ENCODE measurements at regions not wholly inside any gene's neighbourhood (a gene's known extent, or its start where the extent isn't known, plus 50 kb on each side); places are given as distances from the start of the nearest gene placed in this dataset.
A peak's percentile ranks its signal among the peaks of the same experiment; 100 is the strongest.

GRCh38 chr1:182229921-182230491 is 161.6 kb downstream of the GLUL start:
- Histone ChIP-seq H3K4me1 (ENCODE audit: control insufficient read depth, extremely low read depth, insufficient read depth, low read length) (no peaks in the 10 kb centered on the region), H3K4me3 (replicated peaks in 1 of 4; ENCODE audit: control extremely low read depth in 1 of 4, insufficient read depth in 1 of 4, low read depth in 3 of 4, low read length in 4 of 4) (no peak overlapping the region), H3K9ac (ENCODE audit: insufficient read depth, low read length) (no peak overlapping the region), H3K79me2 (ENCODE audit: control insufficient read depth, insufficient read depth, low read length) (no peaks in the 10 kb centered on the region), H3K27ac (ENCODE audit: insufficient read depth, low read length) (no peak overlapping the region), H2AFZ (ENCODE audit: low read length) (no peak overlapping the region), H3K9me3 (ENCODE audit: control insufficient read depth, insufficient read depth, low read depth, low read length) (no peaks in the 10 kb centered on the region), H3K36me3 (ENCODE audit: control insufficient read depth, insufficient read depth, low read length) (no peaks in the 10 kb centered on the region), H4K20me1 (ENCODE audit: control insufficient read depth, extremely low read depth, insufficient read depth, low read length) (no peaks in the 10 kb centered on the region), H3K4me2 (ENCODE audit: extremely low read depth, insufficient read depth, low read length) (no peak overlapping the region), H3K27me3 (ENCODE audit: control insufficient read depth, insufficient read depth, low read length) (no peaks in the 10 kb centered on the region)
- DNase-seq (ENCODE audit: low read depth in 2 of 2), result peak in 1 of 2 donors; percentile 5
- TF ChIP-seq, protein P1, sequence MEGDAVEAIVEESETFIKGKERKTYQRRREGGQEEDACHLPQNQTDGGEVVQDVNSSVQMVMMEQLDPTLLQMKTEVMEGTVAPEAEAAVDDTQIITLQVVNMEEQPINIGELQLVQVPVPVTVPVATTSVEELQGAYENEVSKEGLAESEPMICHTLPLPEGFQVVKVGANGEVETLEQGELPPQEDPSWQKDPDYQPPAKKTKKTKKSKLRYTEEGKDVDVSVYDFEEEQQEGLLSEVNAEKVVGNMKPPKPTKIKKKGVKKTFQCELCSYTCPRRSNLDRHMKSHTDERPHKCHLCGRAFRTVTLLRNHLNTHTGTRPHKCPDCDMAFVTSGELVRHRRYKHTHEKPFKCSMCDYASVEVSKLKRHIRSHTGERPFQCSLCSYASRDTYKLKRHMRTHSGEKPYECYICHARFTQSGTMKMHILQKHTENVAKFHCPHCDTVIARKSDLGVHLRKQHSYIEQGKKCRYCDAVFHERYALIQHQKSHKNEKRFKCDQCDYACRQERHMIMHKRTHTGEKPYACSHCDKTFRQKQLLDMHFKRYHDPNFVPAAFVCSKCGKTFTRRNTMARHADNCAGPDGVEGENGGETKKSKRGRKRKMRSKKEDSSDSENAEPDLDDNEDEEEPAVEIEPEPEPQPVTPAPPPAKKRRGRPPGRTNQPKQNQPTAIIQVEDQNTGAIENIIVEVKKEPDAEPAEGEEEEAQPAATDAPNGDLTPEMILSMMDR (conservative IDR thresholded peaks at IDR 0.05 in 1 of 2, IDR thresholded peaks at IDR 0.05 in 1 of 2; ENCODE audit: low read depth in 1 of 2, low read length in 2 of 2), result no peak
- TF ChIP-seq EZH2 (IDR thresholded peaks at IDR 0.05; ENCODE audit: low read length, missing control alignments), result no peak

DNA sequence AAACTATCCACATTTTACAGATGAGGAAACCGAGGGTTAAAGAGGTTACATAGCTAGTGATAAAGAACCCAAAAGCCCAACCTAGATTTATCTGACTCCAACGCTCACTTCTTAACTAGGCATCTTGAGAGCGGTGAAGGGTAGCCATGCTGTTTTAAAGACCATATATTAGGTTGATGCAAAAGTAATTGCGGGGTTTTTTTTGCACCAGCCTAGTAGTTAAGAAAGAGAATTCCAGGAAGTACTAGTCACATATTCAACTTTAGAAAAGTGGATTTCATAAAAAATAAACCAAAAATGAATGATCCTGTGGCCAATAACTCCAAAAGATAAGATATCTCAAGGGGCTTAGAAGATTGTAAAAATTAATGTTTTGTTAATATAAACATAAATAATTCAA is 162.1 kb downstream of the GLUL start:
- Histone ChIP-seq H3K79me2 (ENCODE audit: control insufficient read depth, insufficient read depth, low read length) (no peaks in the 10 kb centered on the region), H3K9ac (ENCODE audit: insufficient read depth, low read length) (no peak overlapping the region), H3K4me1 (ENCODE audit: control insufficient read depth, extremely low read depth, insufficient read depth, low read length) (no peaks in the 10 kb centered on the region), H2AFZ (ENCODE audit: low read length) (no peak overlapping the region), H3K36me3 (ENCODE audit: control insufficient read depth, insufficient read depth, low read length) (no peaks in the 10 kb centered on the region), H3K4me3 (replicated peaks in 1 of 4; ENCODE audit: control extremely low read depth in 1 of 4, insufficient read depth in 1 of 4, low read depth in 3 of 4, low read length in 4 of 4) (no peak overlapping the region), H3K9me3 (ENCODE audit: control insufficient read depth, insufficient read depth, low read depth, low read length) (no peaks in the 10 kb centered on the region), H3K27ac (ENCODE audit: insufficient read depth, low read length) (no peak overlapping the region), H3K27me3 (ENCODE audit: control insufficient read depth, insufficient read depth, low read length) (no peaks in the 10 kb centered on the region), H4K20me1 (ENCODE audit: control insufficient read depth, extremely low read depth, insufficient read depth, low read length) (no peaks in the 10 kb centered on the region), H3K4me2 (ENCODE audit: extremely low read depth, insufficient read depth, low read length) (no peak overlapping the region)
- TF ChIP-seq, protein P1 (conservative IDR thresholded peaks at IDR 0.05 in 1 of 2, IDR thresholded peaks at IDR 0.05 in 1 of 2; ENCODE audit: low read depth in 1 of 2, low read length in 2 of 2), result no peak
- no peak for TF ChIP-seq EZH2 (IDR thresholded peaks at IDR 0.05; ENCODE audit: low read length, missing control alignments)
- no peak for DNase-seq (ENCODE audit: low read depth in 2 of 2)

- DNase-seq (ENCODE audit: low read depth in 2 of 2), result no peak
- TF ChIP-seq, protein P1 (conservative IDR thresholded peaks at IDR 0.05 in 1 of 2, IDR thresholded peaks at IDR 0.05 in 1 of 2; ENCODE audit: low read depth in 1 of 2, low read length in 2 of 2), result no peak
- no peak for TF ChIP-seq EZH2 (IDR thresholded peaks at IDR 0.05; ENCODE audit: low read length, missing control alignments)
- H3K27ac ChIP-seq (ENCODE audit: insufficient read depth, low read length), result no peak overlapping the region
- no peaks in the 10 kb centered on the region for H3K4me1 ChIP-seq (ENCODE audit: control insufficient read depth, extremely low read depth, insufficient read depth, low read length)
- H3K36me3 ChIP-seq (ENCODE audit: control insufficient read depth, insufficient read depth, low read length), result no peaks in the 10 kb centered on the region
- no peak overlapping the region for H3K9ac ChIP-seq (ENCODE audit: insufficient read depth, low read length)
- no peaks in the 10 kb centered on the region for H4K20me1 ChIP-seq (ENCODE audit: control insufficient read depth, extremely low read depth, insufficient read depth, low read length)
- no peak overlapping the region for H3K4me3 ChIP-seq (replicated peaks in 1 of 4; ENCODE audit: control extremely low read depth in 1 of 4, insufficient read depth in 1 of 4, low read depth in 3 of 4, low read length in 4 of 4)
- H3K9me3 ChIP-seq (ENCODE audit: control insufficient read depth, insufficient read depth, low read depth, low read length), result no peaks in the 10 kb centered on the region
- H3K4me2 ChIP-seq (ENCODE audit: extremely low read depth, insufficient read depth, low read length), result no peak overlapping the region
- H3K27me3 ChIP-seq (ENCODE audit: control insufficient read depth, insufficient read depth, low read length), result no peaks in the 10 kb centered on the region
- no peak overlapping the region for H2AFZ ChIP-seq (ENCODE audit: low read length)
- no peaks in the 10 kb centered on the region for H3K79me2 ChIP-seq (ENCODE audit: control insufficient read depth, insufficient read depth, low read length)
Measured at GRCh38 chr1:182227864-182228547, 163.6 kb downstream of the GLUL start.
